ENCODE measurements at regions not wholly inside any gene's neighbourhood (a gene's known extent, or its start where the extent isn't known, plus 50 kb on each side); places are given as distances from the start of the nearest gene placed in this dataset.
A peak's percentile ranks its signal among the peaks of the same experiment; 100 is the strongest.

DNA sequence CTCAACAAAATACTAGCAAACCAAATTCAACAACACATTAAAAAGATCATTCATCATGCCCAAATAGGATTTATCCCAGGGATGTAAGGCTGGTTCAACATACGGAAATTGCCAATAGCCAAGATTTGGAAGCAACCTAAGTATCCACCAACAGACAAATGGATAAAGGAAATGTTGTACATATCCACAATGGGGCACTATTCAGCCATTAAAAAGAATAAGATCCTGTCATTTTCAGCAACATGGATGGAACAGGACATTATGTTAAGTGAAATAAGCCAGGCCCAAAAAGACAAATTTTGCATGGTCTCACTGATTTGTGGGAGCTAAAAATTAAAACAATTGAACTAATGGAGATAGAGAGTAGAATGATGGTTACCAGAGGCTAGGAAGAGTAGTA is 82.0 kb upstream of the FAM241A start:
- no peak for TF ChIP-seq EZH2 (IDR thresholded peaks at IDR 0.05; ENCODE audit: borderline replicate concordance, low read depth, low read length, severe bottlenecking)
- TF ChIP-seq CTCF (IDR thresholded peaks at IDR 0.05; ENCODE audit: borderline replicate concordance, extremely low read depth, low read length, poor library complexity, severe bottlenecking) = peak; percentile 14

All from DND-41 (cell line).